ENCODE measurements at regions not wholly inside any gene's neighbourhood (a gene's known extent, or its start where the extent isn't known, plus 50 kb on each side); places are given as distances from the start of the nearest gene placed in this dataset.

- Histone ChIP-seq H3K36me3 (ENCODE audit: control insufficient read depth in 2 of 2, extremely low read depth in 1 of 2, insufficient read depth in 2 of 2, low read length in 2 of 2) (no peaks in the 10 kb centered on the region), H3K4me1 (ENCODE audit: control insufficient read depth, extremely low read depth, insufficient read depth, low read length) (no peaks in the 10 kb centered on the region), H4K20me1 (ENCODE audit: control insufficient read depth, extremely low read depth, insufficient read depth, low read length) (no peaks in the 10 kb centered on the region), H3K9me3 (ENCODE audit: control insufficient read depth, low read depth, low read length) (no peaks in the 10 kb centered on the region), H3K27me3 (ENCODE audit: control insufficient read depth, extremely low read depth, insufficient read depth, low read length) (no peaks in the 10 kb centered on the region), H3K4me2 (ENCODE audit: control insufficient read depth, extremely low read depth, insufficient read depth, low read depth, low read length) (no peak overlapping the region), H3K4me3 (ENCODE audit: control insufficient read depth in 2 of 3, extremely low read depth in 1 of 3, insufficient read depth in 2 of 3, low read depth in 1 of 3, low read length in 3 of 3) (no peak overlapping the region), H3K27ac (ENCODE audit: control insufficient read depth, insufficient read depth, low read length) (no peak overlapping the region), H3K79me2 (ENCODE audit: control insufficient read depth, insufficient read depth, low read length) (no peaks in the 10 kb centered on the region), H3K9ac (ENCODE audit: control insufficient read depth, extremely low read depth, insufficient read depth, low read length) (no peak overlapping the region), H3K9me1 (ENCODE audit: control insufficient read depth, extremely low read depth, insufficient read depth, low read length) (no peaks in the 10 kb centered on the region), H2AFZ (ENCODE audit: control insufficient read depth, low read length) (no peak overlapping the region)
- dilution Hi-C loops (cut with MboI; ENCODE audit: extremely low pct_ligation_motif_present, low sequenced_read_pairs), result no loop called here
- FAIRE-seq, result no peak
- no peak for TF ChIP-seq CTCF (optimal IDR thresholded peaks at IDR 0.05 in 1 of 3, IDR thresholded peaks at IDR 0.05 in 1 of 3, conservative IDR thresholded peaks at IDR 0.05 in 1 of 3; ENCODE audit: extremely low read depth in 1 of 3, insufficient read depth in 2 of 3, low read length in 3 of 3)
- no peak for TF ChIP-seq EZH2 (IDR thresholded peaks at IDR 0.05; ENCODE audit: low read length)
- DNase-seq (ENCODE audit: low read depth, low spot score), result no peak
Measured at GRCh38 chr14:34012369-34012768, 61.5 kb upstream of the EGLN3 start.

- Histone ChIP-seq H3K27ac (ENCODE audit: control insufficient read depth, insufficient read depth, low read length) (no peak overlapping the region), H3K4me1 (ENCODE audit: control insufficient read depth, extremely low read depth, insufficient read depth, low read length) (no peaks in the 10 kb centered on the region), H3K27me3 (ENCODE audit: control insufficient read depth, extremely low read depth, insufficient read depth, low read length) (no peaks in the 10 kb centered on the region), H3K4me2 (ENCODE audit: control insufficient read depth, extremely low read depth, insufficient read depth, low read depth, low read length) (no peak overlapping the region), H3K9me3 (ENCODE audit: control insufficient read depth, low read depth, low read length) (no peaks in the 10 kb centered on the region), H3K79me2 (ENCODE audit: control insufficient read depth, insufficient read depth, low read length) (no peaks in the 10 kb centered on the region), H3K9me1 (ENCODE audit: control insufficient read depth, extremely low read depth, insufficient read depth, low read length) (no peaks in the 10 kb centered on the region), H3K9ac (ENCODE audit: control insufficient read depth, extremely low read depth, insufficient read depth, low read length) (no peak overlapping the region), H4K20me1 (ENCODE audit: control insufficient read depth, extremely low read depth, insufficient read depth, low read length) (no peaks in the 10 kb centered on the region), H2AFZ (ENCODE audit: control insufficient read depth, low read length) (no peak overlapping the region), H3K4me3 (ENCODE audit: control insufficient read depth in 2 of 3, extremely low read depth in 1 of 3, insufficient read depth in 2 of 3, low read depth in 1 of 3, low read length in 3 of 3) (no peak overlapping the region), H3K36me3 (ENCODE audit: control insufficient read depth in 2 of 2, extremely low read depth in 1 of 2, insufficient read depth in 2 of 2, low read length in 2 of 2) (no peaks in the 10 kb centered on the region)
- FAIRE-seq (no peak), DNase-seq (ENCODE audit: low read depth, low spot score) (no peak)
- dilution Hi-C loops (cut with MboI; ENCODE audit: extremely low pct_ligation_motif_present, low sequenced_read_pairs), result no loop called here
- no peak for TF ChIP-seq EZH2 (IDR thresholded peaks at IDR 0.05; ENCODE audit: low read length)
- TF ChIP-seq CTCF (optimal IDR thresholded peaks at IDR 0.05 in 1 of 3, IDR thresholded peaks at IDR 0.05 in 1 of 3, conservative IDR thresholded peaks at IDR 0.05 in 1 of 3; ENCODE audit: extremely low read depth in 1 of 3, insufficient read depth in 2 of 3, low read length in 3 of 3), result no peak
Measured at GRCh38 chr14:34009956-34010355, 59.1 kb upstream of the EGLN3 start.

All from keratinocyte (primary cell).